DMS153 treated with DMSO at 0.1 percent for 48 hours (cell line): ENCODE measurements at regions not wholly inside any gene's neighbourhood (a gene's known extent, or its start where the extent isn't known, plus 50 kb on each side); places are given as distances from the start of the nearest gene placed in this dataset.

Experiments
- DNase-seq: peaks from one replicate; lab custom pipeline; 2025; ENCODE audit not compliant: unreplicated experiment; lab: John Stamatoyannopoulos, UW

DNA sequence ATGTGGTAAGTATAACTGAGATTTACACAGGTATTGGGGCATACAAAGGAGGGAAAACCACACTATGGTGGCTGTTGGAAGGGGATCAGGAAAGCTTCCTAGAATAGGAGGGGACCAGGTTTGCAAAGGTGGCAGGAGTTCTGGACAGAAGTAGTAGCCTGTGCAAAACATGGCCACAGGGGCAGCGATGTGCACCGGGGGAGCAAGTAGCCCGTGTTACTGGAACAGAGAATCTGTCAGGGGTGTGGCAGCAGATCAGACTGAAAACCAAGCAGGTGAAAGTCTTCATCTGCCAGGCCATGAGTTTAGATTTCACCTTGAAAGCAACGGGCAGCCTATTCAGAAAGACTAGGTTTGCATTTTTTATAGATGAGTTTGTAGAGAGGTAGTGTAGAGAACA lies 182.3 kb upstream of the LPP start:
- DNase-seq = no peak

DNA sequence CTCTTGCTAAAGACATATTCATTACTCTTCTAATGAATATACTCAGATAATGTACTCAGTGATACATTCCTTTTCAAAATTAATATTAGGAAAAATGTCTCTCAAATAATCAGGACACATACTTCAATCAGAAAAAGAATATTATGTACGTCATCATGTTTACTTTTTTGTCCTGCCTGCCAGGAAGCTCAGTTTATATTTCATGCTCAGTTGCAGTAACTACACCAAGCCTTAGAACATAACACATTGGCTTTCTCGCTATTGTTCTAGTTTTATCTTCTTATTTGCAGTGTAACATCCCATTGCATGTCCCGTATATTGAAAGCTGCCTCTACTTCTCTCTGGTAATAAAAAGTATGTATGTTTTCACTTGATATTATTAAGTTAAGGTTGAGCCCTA lies 181.5 kb upstream of the LPP start:
- no peak for DNase-seq

GRCh38 chr3:187973977-187974870 lies 179.7 kb upstream of the LPP start:
- no peak for DNase-seq

DNA sequence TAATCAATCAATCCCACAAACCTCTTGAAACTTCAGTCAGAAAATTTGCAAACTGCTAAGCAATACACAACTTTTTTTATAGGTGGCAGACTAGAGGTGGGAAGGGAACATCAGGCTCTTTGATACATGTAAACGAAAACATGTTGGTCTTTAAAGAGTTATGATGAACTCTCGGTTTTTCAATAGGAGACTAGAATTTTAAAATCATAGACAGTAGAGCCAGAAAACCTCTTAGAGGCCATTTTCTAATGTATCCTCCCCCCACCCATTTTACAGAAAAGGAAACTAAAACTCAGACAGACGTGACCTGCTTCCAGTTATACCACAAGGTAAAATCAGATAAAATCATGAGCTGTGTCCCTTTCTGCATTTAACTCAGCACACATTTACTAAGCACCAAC lies 179.1 kb upstream of the LPP start:
- no peak for DNase-seq

DNA sequence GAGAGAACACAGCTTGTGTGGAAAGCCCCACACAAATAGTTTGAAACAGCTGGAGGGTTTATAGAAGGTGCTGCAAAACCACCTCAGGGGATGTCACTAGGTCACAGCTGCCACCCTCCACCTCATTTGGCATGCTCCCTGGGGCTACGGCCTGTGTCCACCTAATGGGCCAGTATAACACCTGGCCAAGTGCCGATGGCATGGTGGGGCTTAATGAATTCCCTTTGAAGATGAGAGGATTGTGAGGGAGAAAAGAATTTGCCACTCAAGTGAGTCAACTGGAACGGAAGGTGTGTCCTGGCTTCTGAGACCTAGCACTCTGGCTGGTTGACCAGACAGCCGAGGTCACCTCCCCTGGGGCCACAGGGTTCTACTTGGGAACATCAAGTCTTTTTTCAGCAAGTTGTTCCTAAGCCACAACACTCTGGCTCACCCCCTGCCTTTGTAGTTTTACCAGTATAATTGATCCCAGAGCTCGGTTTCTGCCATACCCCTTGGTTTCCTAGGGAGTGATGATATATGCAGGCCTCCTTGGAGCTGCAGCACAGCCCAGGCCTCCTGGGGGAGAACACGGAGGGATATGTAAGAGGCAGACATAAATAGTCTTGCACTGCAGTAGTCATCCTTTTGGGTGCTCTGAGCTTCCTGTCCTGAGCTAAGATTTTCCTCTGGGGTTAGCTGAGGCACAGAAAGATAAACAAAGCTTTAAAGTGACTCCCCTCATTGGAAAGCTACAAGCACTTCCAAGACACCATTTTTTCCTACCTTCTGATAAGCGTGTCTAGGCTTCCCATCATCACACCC lies 178.2 kb upstream of the LPP start:
- DNase-seq = no peak

DNA sequence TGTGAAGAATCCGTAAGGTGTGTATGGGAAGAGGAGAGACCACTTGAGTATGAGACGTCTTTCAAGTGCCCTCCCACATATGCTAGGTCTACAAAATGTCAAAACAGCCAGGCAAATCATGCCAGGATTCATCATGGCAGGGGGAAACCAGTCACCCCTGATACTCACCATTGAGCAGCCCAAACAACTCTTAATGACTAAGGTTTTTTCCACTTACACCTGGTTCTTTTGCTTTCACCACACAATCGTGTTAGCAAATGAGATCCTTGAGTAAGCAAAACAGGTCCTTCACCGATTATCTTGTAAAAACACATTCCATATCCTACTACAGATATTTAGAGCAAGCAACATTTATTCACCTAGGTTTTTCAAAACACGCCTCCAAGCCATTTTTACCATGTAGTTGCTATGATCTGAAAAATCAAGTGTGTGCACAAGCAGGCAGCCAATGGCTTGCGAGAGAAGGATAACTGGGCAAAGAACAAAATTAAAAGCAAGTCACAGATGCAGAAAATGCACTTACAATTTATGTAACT lies 177.5 kb upstream of the LPP start:
- no peak for DNase-seq

- DNase-seq = no peak
Observed at GRCh38 chr3:187977659-187978058, 176.3 kb upstream of the LPP start.

DNA sequence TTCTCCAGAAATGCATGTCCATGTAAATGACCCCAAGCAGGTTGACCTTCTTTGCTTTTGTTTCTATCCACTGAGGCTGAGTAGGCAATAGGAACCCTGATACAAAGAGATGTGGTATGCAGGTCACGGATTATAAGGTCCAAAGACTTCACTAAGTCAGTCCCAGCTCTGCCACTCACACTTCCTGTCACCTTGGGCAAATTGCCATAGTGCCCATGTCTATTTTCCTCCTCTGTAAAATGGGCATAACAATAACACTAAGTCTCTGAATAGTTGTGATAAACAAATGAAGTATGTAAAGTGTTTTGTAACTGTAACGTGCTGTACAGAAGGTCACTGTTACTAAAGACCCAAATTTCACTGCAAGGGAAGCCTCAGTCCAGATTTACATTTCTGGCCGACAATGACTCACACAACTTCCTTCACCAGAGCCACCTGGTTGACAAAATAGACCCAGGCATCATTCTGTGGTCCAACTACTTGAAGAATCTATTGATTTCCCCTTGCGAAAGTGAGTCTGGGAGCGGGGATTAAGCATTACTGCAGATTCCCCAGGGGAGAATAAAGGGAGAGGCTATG lies 175.4 kb upstream of the LPP start:
- no peak for DNase-seq

GRCh38 chr3:187979564-187979963 lies 174.4 kb upstream of the LPP start:
- DNase-seq = no peak

GRCh38 chr3:187980861-187981260 lies 173.1 kb upstream of the LPP start:
- no peak for DNase-seq

DNA sequence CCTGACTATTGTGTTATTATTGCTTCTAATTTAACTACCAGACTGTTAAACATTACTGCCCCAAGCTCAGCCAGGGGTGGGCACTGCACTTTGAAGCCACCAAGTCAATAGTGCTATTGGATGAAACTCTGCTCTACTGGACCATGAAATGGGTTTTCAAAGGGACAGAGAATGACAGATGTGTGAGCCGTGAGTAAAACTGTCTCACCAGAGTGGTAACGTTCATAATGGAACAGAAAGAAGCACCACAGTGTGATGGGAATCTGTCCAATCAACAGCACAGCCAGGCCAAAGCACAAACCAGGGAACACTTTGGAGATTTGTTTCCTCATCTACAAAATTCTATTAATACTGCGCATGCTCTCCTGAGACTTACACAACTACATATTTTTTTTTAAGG lies 171.8 kb upstream of the LPP start:
- DNase-seq = no peak

DNA sequence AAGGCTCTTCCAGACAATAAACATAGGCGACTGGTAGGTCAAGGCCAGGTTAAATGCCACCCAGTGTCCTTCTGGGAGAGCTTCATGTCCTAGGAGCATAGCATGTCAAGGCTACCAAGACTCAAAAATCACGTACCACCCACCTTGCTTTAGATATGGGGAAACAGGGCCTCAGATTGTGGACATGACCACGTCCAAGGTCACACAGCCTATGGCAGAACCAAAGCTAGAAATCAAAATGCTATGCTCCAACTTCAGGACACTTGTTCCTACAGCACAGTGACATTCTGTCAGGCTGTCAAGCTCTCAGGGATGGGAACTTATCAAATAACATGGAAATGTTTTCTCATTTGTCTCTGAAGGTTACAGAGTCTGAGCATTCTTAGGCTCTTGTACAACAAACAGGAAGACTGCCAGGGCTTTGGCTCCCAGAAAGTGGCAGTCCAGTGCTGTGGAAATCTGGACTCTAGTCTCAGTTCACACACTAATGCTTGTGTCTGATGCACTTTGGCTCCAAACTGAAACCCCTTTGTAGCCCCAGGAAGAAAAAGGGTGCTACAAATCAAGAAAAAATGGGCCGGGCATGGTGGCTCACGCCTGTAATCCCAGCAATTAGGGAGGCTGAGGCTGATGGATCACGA lies 170.4 kb upstream of the LPP start:
- no peak for DNase-seq

- no peak for DNase-seq
Observed at GRCh38 chr3:187985647-187986046, 168.3 kb upstream of the LPP start.

- no peak for DNase-seq
Observed at GRCh38 chr3:187986514-187986934, 167.4 kb upstream of the LPP start.

DNA sequence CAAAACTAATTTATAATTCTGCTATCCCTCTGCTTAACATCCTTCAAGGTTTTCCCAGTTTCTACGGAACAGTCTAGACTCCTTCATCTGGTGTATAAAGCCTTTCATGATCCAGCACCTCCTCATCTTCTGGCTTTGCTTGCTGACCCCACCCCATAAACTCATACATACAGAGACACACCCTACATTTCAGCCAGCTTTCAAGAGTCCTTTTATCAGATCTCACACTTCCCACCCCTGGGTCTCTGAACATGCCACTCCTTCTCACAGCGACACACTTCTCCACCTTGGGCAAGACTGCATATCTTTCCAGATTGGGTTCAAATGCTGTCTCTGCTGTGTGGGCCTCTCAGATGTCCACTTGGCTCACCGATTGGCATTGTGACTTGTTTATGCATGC lies 166.8 kb upstream of the LPP start:
- no peak for DNase-seq

DNA sequence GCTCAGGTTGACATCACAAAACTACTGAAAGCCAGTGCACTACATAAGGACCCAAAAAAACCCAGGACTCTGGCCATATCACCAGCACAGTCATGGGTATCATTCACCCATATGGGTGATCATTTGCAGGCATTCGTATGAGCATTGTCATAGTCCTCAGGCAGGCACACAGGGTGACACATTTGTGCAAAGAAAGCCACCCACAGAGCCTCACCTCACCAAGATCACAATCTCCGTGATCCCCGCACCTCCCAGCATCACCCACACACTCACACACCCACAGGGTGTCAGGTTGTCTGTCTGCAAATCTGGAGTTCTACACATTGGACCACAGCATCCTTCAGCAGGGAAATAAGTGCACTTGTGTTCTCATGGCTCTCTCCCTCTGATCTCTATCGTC lies 166.0 kb upstream of the LPP start:
- no peak for DNase-seq

DNA sequence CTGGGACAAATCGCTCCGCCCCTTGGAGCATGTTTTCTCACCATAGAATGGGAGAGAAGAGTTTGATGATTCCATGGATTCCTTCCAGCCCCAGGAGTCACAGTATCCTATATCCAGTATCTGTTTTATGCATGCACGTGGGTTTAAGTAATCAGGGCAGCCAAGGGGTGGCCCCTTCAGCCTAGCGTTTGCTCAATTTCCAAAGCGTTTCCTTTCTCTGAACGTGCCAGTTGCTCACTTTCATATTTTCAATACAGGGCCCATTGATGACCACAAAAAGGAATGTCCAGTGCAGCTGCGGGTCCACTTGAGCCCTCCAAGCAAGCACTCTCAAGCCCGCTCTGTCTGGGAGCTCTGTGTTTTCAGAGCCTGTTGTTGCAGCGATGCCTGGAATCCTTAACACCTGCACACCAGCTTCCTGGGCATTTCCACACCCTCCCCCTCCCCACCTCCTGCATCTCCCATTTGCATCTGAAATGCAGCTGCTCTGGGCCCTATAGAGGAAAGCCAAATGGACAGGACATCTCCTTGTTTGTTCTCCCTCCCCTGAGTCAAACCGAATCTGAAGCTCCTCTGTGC lies 164.3 kb upstream of the LPP start:
- peak; percentile 79 for DNase-seq

DNA sequence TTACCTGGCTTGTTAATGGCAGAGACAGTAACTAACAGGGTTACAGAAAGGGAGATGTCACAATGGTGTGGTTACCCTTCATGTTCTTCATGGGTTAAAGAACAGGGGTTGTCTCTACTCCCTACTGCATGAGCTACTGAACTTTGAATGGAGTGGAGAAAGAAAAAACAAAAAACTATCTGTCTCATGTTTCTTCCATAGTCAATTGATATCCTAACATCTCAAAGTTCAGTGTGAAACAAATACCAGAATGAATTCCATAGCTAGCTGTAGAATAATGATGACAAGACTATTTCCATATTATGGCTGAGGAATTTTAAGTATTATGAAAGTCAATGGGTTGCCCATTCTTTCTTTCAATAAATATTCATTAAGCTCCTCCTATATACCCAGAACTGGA lies 161.3 kb upstream of the LPP start:
- no peak for DNase-seq

GRCh38 chr3:187994221-187995042 lies 159.5 kb upstream of the LPP start:
- DNase-seq = no peak

DNA sequence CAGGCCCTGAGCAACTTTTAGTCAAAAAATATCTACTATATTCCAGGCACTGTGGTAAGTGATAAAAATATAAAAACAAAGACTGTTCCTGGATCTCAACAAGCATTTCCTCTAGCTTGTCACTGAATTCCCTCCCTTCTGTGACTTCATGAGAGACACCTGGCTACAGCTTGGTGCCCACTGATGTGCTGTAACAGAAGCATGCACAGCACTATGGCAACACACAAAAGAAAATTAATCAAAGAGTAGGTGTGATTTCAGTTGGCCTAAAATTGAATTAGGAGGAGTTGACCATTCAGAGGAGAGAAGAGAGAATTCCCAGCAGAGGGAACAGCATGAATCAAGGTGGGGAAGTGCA lies 158.9 kb upstream of the LPP start:
- peak; percentile 9 for DNase-seq
